Panc1 (cell line): ENCODE measurements at regions not wholly inside any gene's neighbourhood (a gene's known extent, or its start where the extent isn't known, plus 50 kb on each side); places are given as distances from the start of the nearest gene placed in this dataset.

ENCODE experiments used
- ATAC-seq: fragments of 200-7000 bp; cut with Tn5 transposase; 2 replicates; pipeline ENCODE4 v1.9.1; 2020; ENCODE audit warnings: mild to moderate bottlenecking, moderate library complexity
- BruUV-seq: library from RNA; stranded (reverse); fragments of 400-500 nt; replicated peaks from 2 replicates; lab custom pipeline; 2021; lab: Mats Ljungman, UMichigan
- CTCF ChIA-PET: fragments of 300-600 bp; sonication (Branson Sonifier 250); formaldehyde crosslinking; loops from one replicate; lab custom pipeline; 2022; ENCODE audit warnings: antibody characterized with exemption; lab: Charles Lee
- POLR2A ChIA-PET: fragments of 300-600 bp; sonication (Branson Sonifier 250); formaldehyde crosslinking; loops from one replicate; lab custom pipeline; 2022; ENCODE audit warnings: antibody characterized with exemption; lab: Charles Lee
- DNase-seq: peaks from one replicate; pipeline ENCODE4 v3.0.0-alpha.2; 2010; ENCODE audit warnings: low read depth, low spot score
- H3K27ac ChIP-seq: 2 replicates; pipeline ENCODE4 v1.5.1; 2011; ENCODE audit warnings: mild to moderate bottlenecking, low read length, inconsistent platforms
- H3K27me3 ChIP-seq: fragments of 200-500 bp; sonication (Bioruptor generic); 2 replicates; pipeline ENCODE4 v1.6.0; 2014; ENCODE audit warnings: low read length, inconsistent platforms; ENCODE audit not compliant: control insufficient read depth, insufficient read depth
- H3K36me3 ChIP-seq: fragments of 200-500 bp; sonication (Bioruptor generic); 2 replicates; pipeline ENCODE4 v1.5.1; 2014; ENCODE audit warnings: inconsistent platforms, mild to moderate bottlenecking, low read length, moderate library complexity; ENCODE audit not compliant: control insufficient read depth, insufficient read depth
- H3K4me1 ChIP-seq: 2 replicates; pipeline ENCODE4 v1.5.1; 2011; ENCODE audit warnings: inconsistent platforms, mild to moderate bottlenecking, low read length, moderate library complexity; ENCODE audit not compliant: control insufficient read depth, insufficient read depth
- H3K4me3 ChIP-seq, 2 experiments: 2 replicates each; pipeline ENCODE4 v1.5.1; 2011 to 2012; ENCODE audit warnings: low read depth in 2 of 2, low read length in 2 of 2, mild to moderate bottlenecking in 2 of 2, inconsistent platforms in 1 of 2, moderate library complexity in 1 of 2
- H3K9me3 ChIP-seq: fragments of 200-500 bp; sonication (Bioruptor generic); 2 replicates; pipeline ENCODE4 v1.5.1; 2014; ENCODE audit warnings: low read depth, mild to moderate bottlenecking, inconsistent platforms, low read length, moderate library complexity; ENCODE audit not compliant: control insufficient read depth, insufficient read depth
- CTCF ChIP-seq: fragments of 450-650 bp; IDR thresholded peaks from 2 replicates; pipeline ENCODE4 v1.5.1; 2017; ENCODE audit warnings: mild to moderate bottlenecking
- POLR2AphosphoS5 ChIP-seq: IDR thresholded peaks from 2 replicates; pipeline ENCODE4 v1.6.1; 2012; ENCODE audit warnings: mild to moderate bottlenecking, low read depth, low read length, moderate library complexity
- SIN3A ChIP-seq: IDR thresholded peaks from 2 replicates; pipeline ENCODE4 v1.6.1; 2012; ENCODE audit warnings: low read depth, mild to moderate bottlenecking, low read length, moderate library complexity, borderline replicate concordance; ENCODE audit not compliant: insufficient read depth
- TCF7L2 ChIP-seq: IDR thresholded peaks from 2 replicates; pipeline ENCODE4 v1.6.1; 2011; ENCODE audit warnings: mild to moderate bottlenecking, low read depth, low read length, inconsistent platforms
- in situ Hi-C: cut with HindIII; loops from 2 replicates; pipeline ENCODE4 v1.10.0; 2016; ENCODE audit warnings: low sequenced_read_pairs, low pct_unique_long_range_greater_than_20kb
- intact Hi-C: fragments of 100-400 bp; cut with micrococcal nuclease; formaldehyde crosslinking; loops from one replicate; pipeline ENCODE4 v1.10.0; 2022; ENCODE audit not compliant: unreplicated experiment
- TF ChIP-seq, protein P1 (sequence below), 2 experiments: IDR thresholded peaks; 2 replicates each; pipeline ENCODE4 v1.6.1; 2011 to 2012; ENCODE audit warnings: low read depth in 2 of 2, control low read depth in 1 of 2, low read length in 1 of 2, mild to moderate bottlenecking in 1 of 2, moderate library complexity in 1 of 2; ENCODE audit not compliant: insufficient read depth in 1 of 2

- H3K4me1 ChIP-seq, result no peaks in the 10 kb centered on the region
- DNase-seq (no peak), ATAC-seq (no peak)
- H3K27me3 ChIP-seq, result no peaks in the 10 kb centered on the region
- intact Hi-C loops, result no loop called here
- H3K4me3 ChIP-seq, result no peak overlapping the region
- TF ChIP-seq, protein P1, sequence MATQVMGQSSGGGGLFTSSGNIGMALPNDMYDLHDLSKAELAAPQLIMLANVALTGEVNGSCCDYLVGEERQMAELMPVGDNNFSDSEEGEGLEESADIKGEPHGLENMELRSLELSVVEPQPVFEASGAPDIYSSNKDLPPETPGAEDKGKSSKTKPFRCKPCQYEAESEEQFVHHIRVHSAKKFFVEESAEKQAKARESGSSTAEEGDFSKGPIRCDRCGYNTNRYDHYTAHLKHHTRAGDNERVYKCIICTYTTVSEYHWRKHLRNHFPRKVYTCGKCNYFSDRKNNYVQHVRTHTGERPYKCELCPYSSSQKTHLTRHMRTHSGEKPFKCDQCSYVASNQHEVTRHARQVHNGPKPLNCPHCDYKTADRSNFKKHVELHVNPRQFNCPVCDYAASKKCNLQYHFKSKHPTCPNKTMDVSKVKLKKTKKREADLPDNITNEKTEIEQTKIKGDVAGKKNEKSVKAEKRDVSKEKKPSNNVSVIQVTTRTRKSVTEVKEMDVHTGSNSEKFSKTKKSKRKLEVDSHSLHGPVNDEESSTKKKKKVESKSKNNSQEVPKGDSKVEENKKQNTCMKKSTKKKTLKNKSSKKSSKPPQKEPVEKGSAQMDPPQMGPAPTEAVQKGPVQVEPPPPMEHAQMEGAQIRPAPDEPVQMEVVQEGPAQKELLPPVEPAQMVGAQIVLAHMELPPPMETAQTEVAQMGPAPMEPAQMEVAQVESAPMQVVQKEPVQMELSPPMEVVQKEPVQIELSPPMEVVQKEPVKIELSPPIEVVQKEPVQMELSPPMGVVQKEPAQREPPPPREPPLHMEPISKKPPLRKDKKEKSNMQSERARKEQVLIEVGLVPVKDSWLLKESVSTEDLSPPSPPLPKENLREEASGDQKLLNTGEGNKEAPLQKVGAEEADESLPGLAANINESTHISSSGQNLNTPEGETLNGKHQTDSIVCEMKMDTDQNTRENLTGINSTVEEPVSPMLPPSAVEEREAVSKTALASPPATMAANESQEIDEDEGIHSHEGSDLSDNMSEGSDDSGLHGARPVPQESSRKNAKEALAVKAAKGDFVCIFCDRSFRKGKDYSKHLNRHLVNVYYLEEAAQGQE (IDR thresholded peaks at IDR 0.05; ENCODE audit: insufficient read depth in 1 of 2, low read depth in 2 of 2, low read length in 1 of 2), result no peak
- no peak for TF ChIP-seq SIN3A
- no peak for TF ChIP-seq CTCF
- TF ChIP-seq POLR2AphosphoS5, result no peak
- TF ChIP-seq TCF7L2, result no peak
- ChIA-PET CTCF (no interaction called here), POLR2A (no interaction called here)
- no peaks in the 10 kb centered on the region for H3K9me3 ChIP-seq
- in situ Hi-C loops, result no loop called here
- no peaks in the 10 kb centered on the region for H3K36me3 ChIP-seq
- H3K27ac ChIP-seq, result no peak overlapping the region
- BruUV-seq, result no TSS peak
These were observed 65.4 kb upstream of the DYNLT3 start for GRCh38 chrX:37912777-37913176.

DNA sequence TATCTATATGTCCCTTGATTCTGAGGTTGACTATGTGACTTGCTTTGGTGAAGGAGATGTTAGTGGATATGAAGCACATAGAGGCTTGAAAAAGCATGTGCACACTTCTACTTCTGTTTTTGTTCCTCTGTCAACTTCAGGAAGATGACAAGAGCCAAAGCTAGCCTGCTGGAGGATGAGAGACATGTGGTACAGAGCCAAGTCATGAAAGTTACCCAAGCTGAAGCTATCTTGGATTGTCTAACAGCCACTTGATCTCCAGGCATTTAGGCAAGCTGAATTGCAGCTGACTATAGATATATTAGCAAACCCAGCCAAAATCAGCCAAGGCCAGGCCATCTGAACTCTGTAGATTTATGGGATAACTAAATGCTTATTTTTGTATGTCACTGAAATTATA lies 70.8 kb upstream of the DYNLT3 start:
- in situ Hi-C loops, result no loop called here
- TF ChIP-seq, protein P1 (IDR thresholded peaks at IDR 0.05; ENCODE audit: insufficient read depth in 1 of 2, low read depth in 2 of 2, low read length in 1 of 2), result no peak
- TF ChIP-seq POLR2AphosphoS5, result no peak
- no peak for TF ChIP-seq SIN3A
- TF ChIP-seq TCF7L2, result no peak
- no peak for TF ChIP-seq CTCF

More for the DNA sequence above, 70.8 kb upstream of the DYNLT3 start:
- no peak overlapping the region for H3K4me3 ChIP-seq
- CTCF ChIA-PET, result no interaction called here
- BruUV-seq, result no TSS peak
- no peaks in the 10 kb centered on the region for H3K4me1 ChIP-seq
- no peaks in the 10 kb centered on the region for H3K27me3 ChIP-seq
- no peaks in the 10 kb centered on the region; the same call in 1 of the 2 replicates for H3K9me3 ChIP-seq
- H3K36me3 ChIP-seq, result no peaks in the 10 kb centered on the region
- no peak overlapping the region for H3K27ac ChIP-seq
- intact Hi-C loops, result no loop called here
- DNase-seq (no peak), ATAC-seq (no peak)
- POLR2A ChIA-PET, result no interaction called here
